Ishikawa (cell line): ENCODE measurements at regions not wholly inside any gene's neighbourhood (a gene's known extent, or its start where the extent isn't known, plus 50 kb on each side); places are given as distances from the start of the nearest gene placed in this dataset.

Experiments
- CEBPB ChIP-seq: IDR thresholded peaks from 2 replicates; pipeline ENCODE4 v1.6.1; 2012
- CREB1 ChIP-seq: IDR thresholded peaks from 2 replicates; pipeline ENCODE4 v1.6.1; 2012; ENCODE audit warnings: low read depth
- EGR1 ChIP-seq: IDR thresholded peaks from 2 replicates; pipeline ENCODE4 v1.6.1; 2012
- EP300 ChIP-seq: IDR thresholded peaks from 2 replicates; pipeline ENCODE4 v1.6.1; 2012; ENCODE audit warnings: borderline replicate concordance
- FOXM1 ChIP-seq: IDR thresholded peaks from 2 replicates; pipeline ENCODE4 v1.6.1; 2012; ENCODE audit warnings: low read depth, borderline replicate concordance
- MAX ChIP-seq: IDR thresholded peaks from 2 replicates; pipeline ENCODE4 v1.6.1; 2012
- NFIC ChIP-seq: IDR thresholded peaks from 2 replicates; pipeline ENCODE4 v1.6.1; 2012
- RAD21 ChIP-seq: IDR thresholded peaks from 2 replicates; pipeline ENCODE4 v1.6.1; 2012; ENCODE audit warnings: low read depth
- REST ChIP-seq: IDR thresholded peaks from 2 replicates; pipeline ENCODE4 v1.6.1; 2012; ENCODE audit warnings: low read depth, mild to moderate bottlenecking
- TAF1 ChIP-seq: IDR thresholded peaks from 2 replicates; pipeline ENCODE4 v1.6.1; 2012; ENCODE audit warnings: low read depth, mild to moderate bottlenecking
- TEAD4 ChIP-seq: IDR thresholded peaks from 2 replicates; pipeline ENCODE4 v1.6.1; 2012
- YY1 ChIP-seq: IDR thresholded peaks from 2 replicates; pipeline ENCODE4 v1.6.1; 2012; ENCODE audit warnings: low read depth

GRCh38 chr16:55014022-55014421, 83.4 kb downstream of the IRX5 start:
- no peak for TF ChIP-seq CREB1
- TF ChIP-seq RAD21 = no peak
- no peak for TF ChIP-seq CEBPB
- no peak for TF ChIP-seq TAF1
- no peak for TF ChIP-seq EGR1
- TF ChIP-seq MAX = no peak
- no peak for TF ChIP-seq YY1
- no peak for TF ChIP-seq REST
- no peak for TF ChIP-seq FOXM1
- no peak for TF ChIP-seq NFIC
- TF ChIP-seq TEAD4 = no peak
- no peak for TF ChIP-seq EP300
